SH-SY5Y (cell line): ENCODE measurements at regions not wholly inside any gene's neighbourhood (a gene's known extent, or its start where the extent isn't known, plus 50 kb on each side); places are given as distances from the start of the nearest gene placed in this dataset.

ENCODE experiments used
- GATA2 ChIP-seq: IDR thresholded peaks from 2 replicates; pipeline ENCODE4 v1.6.1; 2011; ENCODE audit warnings: mild to moderate bottlenecking, low read depth, low read length
- GATA3 ChIP-seq: IDR thresholded peaks from 2 replicates; pipeline ENCODE4 v1.6.1; 2011; ENCODE audit warnings: low read depth, mild to moderate bottlenecking, low read length, moderate library complexity

GRCh38 chr5:89973516-89973915 lies 436.0 kb downstream of the CETN3 start:
- TF ChIP-seq GATA2 (no peak), GATA3 (no peak)
